ENCODE measurements at regions not wholly inside any gene's neighbourhood (a gene's known extent, or its start where the extent isn't known, plus 50 kb on each side); places are given as distances from the start of the nearest gene placed in this dataset.

DNA sequence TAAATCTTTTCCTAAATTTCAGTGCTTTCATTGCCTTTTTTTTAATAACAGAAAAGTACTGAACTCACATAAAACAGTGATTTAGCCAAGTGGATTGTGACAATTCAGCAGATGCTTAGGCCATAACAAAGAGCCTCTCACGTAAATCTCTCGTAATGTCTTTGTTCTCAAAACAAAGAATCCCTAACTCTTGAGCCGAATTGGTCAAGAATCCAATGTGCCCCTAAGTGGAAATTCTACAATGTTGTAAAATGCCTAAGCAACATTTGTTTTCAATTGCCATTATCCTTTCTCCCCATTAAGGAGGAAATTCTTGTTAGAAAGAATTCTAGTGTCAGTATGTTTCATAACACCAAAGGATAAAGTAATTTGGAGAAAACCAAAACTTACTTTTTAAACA lies 235.7 kb upstream of the THBS1 start:
- no peak overlapping the region for H3K9ac ChIP-seq (ENCODE audit: low read length)
- H3K9me2 ChIP-seq (ENCODE audit: low read depth, low read length) = no peaks in the 10 kb centered on the region
- no peaks in the 10 kb centered on the region for H3K27me3 ChIP-seq (ENCODE audit: insufficient read depth, low read length)
- no peaks in the 10 kb centered on the region for H3K4me1 ChIP-seq (ENCODE audit: insufficient read depth, low read length, severe bottlenecking)
- no peaks in the 10 kb centered on the region for H3K79me2 ChIP-seq (ENCODE audit: insufficient read depth, low read length)
- no peak overlapping the region for H2AFZ ChIP-seq (ENCODE audit: low read length)
- no peaks in the 10 kb centered on the region for H3K9me3 ChIP-seq (ENCODE audit: low read length)
- no peak overlapping the region for H3K4me2 ChIP-seq (ENCODE audit: low read length)
- no peaks in the 10 kb centered on the region for H3F3A ChIP-seq (ENCODE audit: insufficient read depth, low read length)
- TF ChIP-seq EZH2 (IDR thresholded peaks at IDR 0.05; ENCODE audit: borderline replicate concordance, low read length) = no peak
- TF ChIP-seq, protein P1, sequence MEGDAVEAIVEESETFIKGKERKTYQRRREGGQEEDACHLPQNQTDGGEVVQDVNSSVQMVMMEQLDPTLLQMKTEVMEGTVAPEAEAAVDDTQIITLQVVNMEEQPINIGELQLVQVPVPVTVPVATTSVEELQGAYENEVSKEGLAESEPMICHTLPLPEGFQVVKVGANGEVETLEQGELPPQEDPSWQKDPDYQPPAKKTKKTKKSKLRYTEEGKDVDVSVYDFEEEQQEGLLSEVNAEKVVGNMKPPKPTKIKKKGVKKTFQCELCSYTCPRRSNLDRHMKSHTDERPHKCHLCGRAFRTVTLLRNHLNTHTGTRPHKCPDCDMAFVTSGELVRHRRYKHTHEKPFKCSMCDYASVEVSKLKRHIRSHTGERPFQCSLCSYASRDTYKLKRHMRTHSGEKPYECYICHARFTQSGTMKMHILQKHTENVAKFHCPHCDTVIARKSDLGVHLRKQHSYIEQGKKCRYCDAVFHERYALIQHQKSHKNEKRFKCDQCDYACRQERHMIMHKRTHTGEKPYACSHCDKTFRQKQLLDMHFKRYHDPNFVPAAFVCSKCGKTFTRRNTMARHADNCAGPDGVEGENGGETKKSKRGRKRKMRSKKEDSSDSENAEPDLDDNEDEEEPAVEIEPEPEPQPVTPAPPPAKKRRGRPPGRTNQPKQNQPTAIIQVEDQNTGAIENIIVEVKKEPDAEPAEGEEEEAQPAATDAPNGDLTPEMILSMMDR (IDR thresholded peaks at IDR 0.05; ENCODE audit: low read length) = no peak
- no peak overlapping the region for H3K4me3 ChIP-seq (ENCODE audit: low read depth, low read length, poor library complexity, severe bottlenecking)
- no peaks in the 10 kb centered on the region for H3K36me3 ChIP-seq (ENCODE audit: insufficient read depth, low read length)
- no peaks in the 10 kb centered on the region for H4K20me1 ChIP-seq (ENCODE audit: insufficient read depth, low read length)
- H3K27ac ChIP-seq (ENCODE audit: low read depth, low read length, poor library complexity, severe bottlenecking) = no peak overlapping the region

DNA sequence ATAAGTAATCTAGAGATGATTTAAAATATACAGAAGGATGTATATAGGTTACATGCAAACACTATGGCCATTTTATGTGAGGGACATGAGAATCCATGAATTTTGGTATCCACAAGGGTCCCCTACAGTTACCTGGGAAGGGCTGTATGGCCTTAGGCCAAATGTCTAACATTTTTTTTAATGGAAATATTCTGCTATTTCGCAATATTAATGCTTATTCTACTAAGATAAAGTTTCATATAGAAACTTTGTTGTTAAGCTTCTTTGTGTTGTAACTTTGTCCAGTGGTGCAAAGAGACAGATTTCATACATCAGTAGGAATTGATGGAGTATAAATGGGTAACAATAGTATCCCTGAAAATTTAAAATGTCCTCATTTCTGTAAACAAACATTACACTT lies 233.4 kb upstream of the THBS1 start:
- Histone ChIP-seq H3K9ac (ENCODE audit: low read length) (no peak overlapping the region), H3K9me2 (ENCODE audit: low read depth, low read length) (no peaks in the 10 kb centered on the region)

DNA sequence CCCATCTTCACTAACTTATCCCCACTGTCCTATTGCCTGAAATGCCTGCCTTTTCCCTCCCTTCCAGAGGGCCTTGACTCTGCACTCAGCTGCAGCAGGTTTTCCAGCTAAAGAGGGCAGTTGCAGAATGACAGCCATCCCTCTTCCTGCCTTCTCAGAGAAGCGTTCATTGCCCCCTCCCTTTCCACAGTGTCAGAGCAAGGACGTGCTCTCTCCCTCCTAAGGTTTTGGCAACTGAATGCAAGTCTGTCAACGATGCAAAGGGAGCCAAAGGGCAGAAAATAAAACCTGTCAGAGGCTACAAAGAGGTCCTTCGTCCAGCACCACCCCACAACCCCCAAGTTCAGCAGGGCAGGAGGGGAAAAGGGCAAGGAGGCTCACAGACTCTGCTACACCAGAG lies 230.1 kb upstream of the THBS1 start:
- H3K9me2 ChIP-seq (ENCODE audit: low read depth, low read length) = no peaks in the 10 kb centered on the region
- H3K27ac ChIP-seq (ENCODE audit: low read depth, low read length, poor library complexity, severe bottlenecking) = no peak overlapping the region
- no peaks in the 10 kb centered on the region for H4K20me1 ChIP-seq (ENCODE audit: insufficient read depth, low read length)
- no peaks in the 10 kb centered on the region for H3K36me3 ChIP-seq (ENCODE audit: insufficient read depth, low read length)
- no peaks in the 10 kb centered on the region for H3K9me3 ChIP-seq (ENCODE audit: low read length)
- H3K79me2 ChIP-seq (ENCODE audit: insufficient read depth, low read length) = no peaks in the 10 kb centered on the region
- H2AFZ ChIP-seq (ENCODE audit: low read length) = no peak overlapping the region
- TF ChIP-seq, protein P1 (IDR thresholded peaks at IDR 0.05; ENCODE audit: low read length) = no peak
- H3K9ac ChIP-seq (ENCODE audit: low read length) = no peak overlapping the region
- no peak overlapping the region for H3K4me2 ChIP-seq (ENCODE audit: low read length)
- H3K4me1 ChIP-seq (ENCODE audit: insufficient read depth, low read length, severe bottlenecking) = no peaks in the 10 kb centered on the region
- H3F3A ChIP-seq (ENCODE audit: insufficient read depth, low read length) = no peaks in the 10 kb centered on the region
- no peaks in the 10 kb centered on the region for H3K27me3 ChIP-seq (ENCODE audit: insufficient read depth, low read length)
- H3K4me3 ChIP-seq (ENCODE audit: low read depth, low read length, poor library complexity, severe bottlenecking) = no peak overlapping the region

More for the DNA sequence above, 233.4 kb upstream of the THBS1 start:
- H3K9me3 ChIP-seq (ENCODE audit: low read length) = no peaks in the 10 kb centered on the region
- no peak overlapping the region for H3K4me2 ChIP-seq (ENCODE audit: low read length)
- no peak for TF ChIP-seq EZH2 (IDR thresholded peaks at IDR 0.05; ENCODE audit: borderline replicate concordance, low read length)
- TF ChIP-seq, protein P1 (IDR thresholded peaks at IDR 0.05; ENCODE audit: low read length) = no peak
- no peak overlapping the region for H3K27ac ChIP-seq (ENCODE audit: low read depth, low read length, poor library complexity, severe bottlenecking)
- no peak overlapping the region for H2AFZ ChIP-seq (ENCODE audit: low read length)
- H3K79me2 ChIP-seq (ENCODE audit: insufficient read depth, low read length) = no peaks in the 10 kb centered on the region
- no peaks in the 10 kb centered on the region for H3F3A ChIP-seq (ENCODE audit: insufficient read depth, low read length)
- H3K36me3 ChIP-seq (ENCODE audit: insufficient read depth, low read length) = no peaks in the 10 kb centered on the region
- H3K27me3 ChIP-seq (ENCODE audit: insufficient read depth, low read length) = no peaks in the 10 kb centered on the region
- no peaks in the 10 kb centered on the region for H3K4me1 ChIP-seq (ENCODE audit: insufficient read depth, low read length, severe bottlenecking)
- no peak overlapping the region for H3K4me3 ChIP-seq (ENCODE audit: low read depth, low read length, poor library complexity, severe bottlenecking)
- H4K20me1 ChIP-seq (ENCODE audit: insufficient read depth, low read length) = no peaks in the 10 kb centered on the region
